ENCODE measurements at regions not wholly inside any gene's neighbourhood (a gene's known extent, or its start where the extent isn't known, plus 50 kb on each side); places are given as distances from the start of the nearest gene placed in this dataset.
A peak's percentile ranks its signal among the peaks of the same experiment; 100 is the strongest.

GRCh38 chr11:70741085-70741484, 342.8 kb downstream of the CTTN start:
- no peak for TF ChIP-seq CTCF (IDR thresholded peaks at IDR 0.05; ENCODE audit: control extremely low read depth, extremely low read depth)
- peaks cover 0 to 2% (median 0%) of the 10 kb centered on the region in 4 donors for H3K9me3 ChIP-seq (ENCODE audit: control insufficient read depth in 4 of 4, insufficient read depth in 3 of 4, low read length in 3 of 4)
- no peak overlapping the region for H3K4me3 ChIP-seq
- no peak overlapping the region for H3K27ac ChIP-seq (ENCODE audit: low read depth in 1 of 2, low read length in 1 of 2)
- H3K27me3 ChIP-seq (ENCODE audit: control insufficient read depth in 3 of 3, insufficient read depth in 3 of 3, low read length in 2 of 3) = peaks cover 0 to 2% (median 0%) of the 10 kb centered on the region in 3 donors
- 91 to 95% methylated on average over 3 of the region's 3 CpGs for WGBS, 2 donors
- peaks cover 0 to 6% (median 0%) of the 10 kb centered on the region in 5 donors for H3K4me1 ChIP-seq (ENCODE audit: control insufficient read depth in 5 of 5, insufficient read depth in 5 of 5, low read length in 5 of 5)
- no peak for DNase-seq
- H3K9ac ChIP-seq (ENCODE audit: insufficient read depth in 1 of 2, low read length in 2 of 2) = no peak overlapping the region
- no peak for ATAC-seq (ENCODE audit: insufficient read depth, low FRiP score)
- H3K36me3 ChIP-seq (ENCODE audit: control insufficient read depth in 4 of 4, insufficient read depth in 4 of 4, low read length in 4 of 4) = no peaks in the 10 kb centered on the region

GRCh38 chr11:70742553-70743291, 344.4 kb downstream of the CTTN start:
- no peak overlapping the region for H3K4me3 ChIP-seq

GRCh38 chr11:70743329-70743728, 345.0 kb downstream of the CTTN start:
- ATAC-seq (ENCODE audit: insufficient read depth, low FRiP score) = no peak
- peaks cover 0 to 2% (median 0%) of the 10 kb centered on the region in 3 donors for H3K27me3 ChIP-seq (ENCODE audit: control insufficient read depth in 3 of 3, insufficient read depth in 3 of 3, low read length in 2 of 3)
- TF ChIP-seq CTCF (IDR thresholded peaks at IDR 0.05; ENCODE audit: control extremely low read depth, extremely low read depth) = no peak

More at GRCh38 chr11:70742553-70743291, 344.4 kb downstream of the CTTN start:
- no peak for TF ChIP-seq CTCF (IDR thresholded peaks at IDR 0.05; ENCODE audit: control extremely low read depth, extremely low read depth)
- Histone ChIP-seq H3K36me3 (ENCODE audit: control insufficient read depth in 4 of 4, insufficient read depth in 4 of 4, low read length in 4 of 4) (no peaks in the 10 kb centered on the region), H3K9ac (ENCODE audit: insufficient read depth in 1 of 2, low read length in 2 of 2) (no peak overlapping the region), H3K27me3 (ENCODE audit: control insufficient read depth in 3 of 3, insufficient read depth in 3 of 3, low read length in 2 of 3) (peaks cover 0 to 2% (median 0%) of the 10 kb centered on the region in 3 donors), H3K9me3 (ENCODE audit: control insufficient read depth in 4 of 4, insufficient read depth in 3 of 4, low read length in 3 of 4) (peaks cover 0 to 2% (median 0%) of the 10 kb centered on the region in 4 donors), H3K27ac (ENCODE audit: low read depth in 1 of 2, low read length in 1 of 2) (no peak overlapping the region), H3K4me1 (ENCODE audit: control insufficient read depth in 5 of 5, insufficient read depth in 5 of 5, low read length in 5 of 5) (peaks cover 0 to 6% (median 0%) of the 10 kb centered on the region in 5 donors)
- DNase-seq (peak; percentile 10 to 53 (median 31)), ATAC-seq (ENCODE audit: insufficient read depth, low FRiP score) (no peak)
- WGBS, 2 donors = 32 to 58% methylated on average over 27 of the region's 27 CpGs

More at GRCh38 chr11:70743329-70743728, 345.0 kb downstream of the CTTN start:
- H3K4me1 ChIP-seq (ENCODE audit: control insufficient read depth in 5 of 5, insufficient read depth in 5 of 5, low read length in 5 of 5) = peaks cover 0 to 6% (median 0%) of the 10 kb centered on the region in 5 donors
- no peaks in the 10 kb centered on the region for H3K36me3 ChIP-seq (ENCODE audit: control insufficient read depth in 4 of 4, insufficient read depth in 4 of 4, low read length in 4 of 4)
- no peak overlapping the region for H3K27ac ChIP-seq (ENCODE audit: low read depth in 1 of 2, low read length in 1 of 2)
- 79 to 86% methylated on average over 9 of the region's 9 CpGs for WGBS, 2 donors
- peaks cover 0 to 2% (median 0%) of the 10 kb centered on the region in 4 donors for H3K9me3 ChIP-seq (ENCODE audit: control insufficient read depth in 4 of 4, insufficient read depth in 3 of 4, low read length in 3 of 4)
- no peak overlapping the region for H3K4me3 ChIP-seq
- no peak for DNase-seq
- no peak overlapping the region for H3K9ac ChIP-seq (ENCODE audit: insufficient read depth in 1 of 2, low read length in 2 of 2)

All from lung (tissue), 11 donors.